ENCODE measurements at regions not wholly inside any gene's neighbourhood (a gene's known extent, or its start where the extent isn't known, plus 50 kb on each side); places are given as distances from the start of the nearest gene placed in this dataset.

DNA sequence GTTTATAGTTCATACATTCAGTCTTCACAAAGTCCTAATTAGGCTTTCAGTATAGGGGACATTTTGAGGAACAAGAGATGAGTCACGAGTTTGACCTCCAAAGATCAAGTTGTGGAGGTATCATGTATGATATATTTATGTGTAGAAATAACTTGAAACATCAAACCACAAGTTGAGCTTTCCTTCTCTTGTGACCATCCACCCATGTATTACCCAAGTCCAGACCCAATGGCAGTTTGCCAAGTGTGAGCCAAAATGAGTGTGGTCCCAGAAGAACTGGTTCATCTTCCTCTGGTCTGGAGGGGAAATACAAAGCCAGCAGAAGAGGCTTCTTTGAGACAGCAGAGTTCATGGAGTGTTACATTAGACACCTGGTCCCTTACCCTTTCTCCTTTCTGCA is 104.9 kb downstream of the ATP23 start:
- TF ChIP-seq, protein P1, sequence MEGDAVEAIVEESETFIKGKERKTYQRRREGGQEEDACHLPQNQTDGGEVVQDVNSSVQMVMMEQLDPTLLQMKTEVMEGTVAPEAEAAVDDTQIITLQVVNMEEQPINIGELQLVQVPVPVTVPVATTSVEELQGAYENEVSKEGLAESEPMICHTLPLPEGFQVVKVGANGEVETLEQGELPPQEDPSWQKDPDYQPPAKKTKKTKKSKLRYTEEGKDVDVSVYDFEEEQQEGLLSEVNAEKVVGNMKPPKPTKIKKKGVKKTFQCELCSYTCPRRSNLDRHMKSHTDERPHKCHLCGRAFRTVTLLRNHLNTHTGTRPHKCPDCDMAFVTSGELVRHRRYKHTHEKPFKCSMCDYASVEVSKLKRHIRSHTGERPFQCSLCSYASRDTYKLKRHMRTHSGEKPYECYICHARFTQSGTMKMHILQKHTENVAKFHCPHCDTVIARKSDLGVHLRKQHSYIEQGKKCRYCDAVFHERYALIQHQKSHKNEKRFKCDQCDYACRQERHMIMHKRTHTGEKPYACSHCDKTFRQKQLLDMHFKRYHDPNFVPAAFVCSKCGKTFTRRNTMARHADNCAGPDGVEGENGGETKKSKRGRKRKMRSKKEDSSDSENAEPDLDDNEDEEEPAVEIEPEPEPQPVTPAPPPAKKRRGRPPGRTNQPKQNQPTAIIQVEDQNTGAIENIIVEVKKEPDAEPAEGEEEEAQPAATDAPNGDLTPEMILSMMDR (IDR thresholded peaks at IDR 0.05), result no peak
- TF ChIP-seq POLR2A (IDR thresholded peaks at IDR 0.05), result no peak

Measured in esophagus squamous epithelium (tissue), 4 donors.